GM06990 (cell line): ENCODE measurements at regions not wholly inside any gene's neighbourhood (a gene's known extent, or its start where the extent isn't known, plus 50 kb on each side); places are given as distances from the start of the nearest gene placed in this dataset.

Source experiments
- DNase-seq: peaks from one replicate; pipeline ENCODE4 v3.0.0-alpha.2; 2011; ENCODE audit not compliant: insufficient read length; ENCODE audit errors: extremely low read depth
- H3K27me3 ChIP-seq: replicated peaks from 2 replicates; pipeline ENCODE4 v1.6.0; 2011; ENCODE audit warnings: low read length; ENCODE audit not compliant: control insufficient read depth, insufficient read depth
- H3K36me3 ChIP-seq: 2 replicates; pipeline ENCODE4 v1.5.1; 2011; ENCODE audit warnings: low read length; ENCODE audit not compliant: control insufficient read depth, insufficient read depth
- H3K4me3 ChIP-seq: replicated peaks from 2 replicates; pipeline ENCODE4 v1.5.1; 2011; ENCODE audit warnings: low read depth, mild to moderate bottlenecking, control low read depth, low read length
- CTCF ChIP-seq: IDR thresholded peaks from 2 replicates; pipeline ENCODE4 v1.5.1; 2011; ENCODE audit warnings: low read length, control low read depth, mild to moderate bottlenecking, inconsistent platforms; ENCODE audit not compliant: insufficient read depth, poor library complexity, severe bottlenecking

DNA sequence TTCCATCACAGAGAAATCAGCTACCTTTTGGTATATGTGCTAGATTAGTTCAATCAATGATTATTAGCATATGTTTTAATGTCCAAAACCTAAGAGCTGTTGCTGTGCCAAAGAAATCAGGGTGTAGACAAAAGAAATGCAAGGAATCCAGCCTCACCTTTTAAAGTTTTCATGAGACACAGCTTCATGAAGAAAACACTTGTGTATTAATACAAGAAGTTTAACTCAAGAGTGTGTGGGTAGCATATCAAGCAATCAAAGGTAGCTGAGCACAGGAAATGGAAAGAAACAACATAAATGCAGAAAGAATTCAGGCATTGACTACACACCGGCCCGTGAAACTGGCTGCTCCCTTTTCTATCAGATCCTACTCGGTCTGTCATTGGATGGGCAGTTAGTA lies 76.0 kb upstream of the CAV2 start:
- DNase-seq = no peak
- no peak overlapping the region for H3K4me3 ChIP-seq
- H3K36me3 ChIP-seq = no peaks in the 10 kb centered on the region
- no peaks in the 10 kb centered on the region for H3K27me3 ChIP-seq
- TF ChIP-seq CTCF = no peak

GRCh38 chr7:116425647-116426209 lies 73.8 kb upstream of the CAV2 start:
- TF ChIP-seq CTCF = no peak
- Histone ChIP-seq H3K36me3 (no peaks in the 10 kb centered on the region), H3K4me3 (no peak overlapping the region), H3K27me3 (no peaks in the 10 kb centered on the region)
- DNase-seq = no peak

DNA sequence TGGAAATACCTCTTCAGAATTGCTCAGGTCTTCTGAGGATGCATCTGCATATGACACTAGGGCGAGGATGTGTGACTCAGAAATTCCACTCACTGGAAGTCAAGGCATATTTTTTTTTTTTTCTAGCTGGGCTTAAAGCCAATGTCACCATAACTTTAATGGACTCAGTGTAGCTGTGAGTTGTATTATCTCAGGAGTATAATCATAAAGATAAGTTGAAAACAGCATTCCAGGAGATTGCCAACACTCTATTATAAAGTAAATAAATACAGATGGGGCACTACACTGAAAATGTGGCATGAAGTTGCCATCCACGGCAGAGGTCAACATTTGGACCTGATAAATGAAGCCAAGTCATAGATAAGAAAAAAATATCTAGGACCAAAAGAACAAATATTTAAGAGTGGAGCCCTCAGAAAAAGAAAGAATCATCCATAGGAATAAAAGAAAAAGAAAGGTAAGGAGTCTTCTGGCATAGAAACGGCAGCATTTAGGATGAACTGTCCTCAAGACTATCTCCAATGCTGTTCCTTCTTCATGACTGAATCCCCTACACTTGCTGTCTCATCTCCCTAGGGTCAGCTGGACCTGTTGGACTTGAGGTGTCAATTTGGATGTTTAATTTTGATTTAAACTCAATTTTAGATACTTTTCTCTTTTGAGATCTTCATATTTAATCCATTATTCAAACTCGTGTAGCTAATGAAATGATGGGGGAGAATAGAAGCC lies 72.9 kb upstream of the CAV2 start:
- TF ChIP-seq CTCF = no peak
- H3K27me3 ChIP-seq = no peaks in the 10 kb centered on the region
- no peak for DNase-seq
- no peaks in the 10 kb centered on the region for H3K36me3 ChIP-seq
- no peak overlapping the region for H3K4me3 ChIP-seq

DNA sequence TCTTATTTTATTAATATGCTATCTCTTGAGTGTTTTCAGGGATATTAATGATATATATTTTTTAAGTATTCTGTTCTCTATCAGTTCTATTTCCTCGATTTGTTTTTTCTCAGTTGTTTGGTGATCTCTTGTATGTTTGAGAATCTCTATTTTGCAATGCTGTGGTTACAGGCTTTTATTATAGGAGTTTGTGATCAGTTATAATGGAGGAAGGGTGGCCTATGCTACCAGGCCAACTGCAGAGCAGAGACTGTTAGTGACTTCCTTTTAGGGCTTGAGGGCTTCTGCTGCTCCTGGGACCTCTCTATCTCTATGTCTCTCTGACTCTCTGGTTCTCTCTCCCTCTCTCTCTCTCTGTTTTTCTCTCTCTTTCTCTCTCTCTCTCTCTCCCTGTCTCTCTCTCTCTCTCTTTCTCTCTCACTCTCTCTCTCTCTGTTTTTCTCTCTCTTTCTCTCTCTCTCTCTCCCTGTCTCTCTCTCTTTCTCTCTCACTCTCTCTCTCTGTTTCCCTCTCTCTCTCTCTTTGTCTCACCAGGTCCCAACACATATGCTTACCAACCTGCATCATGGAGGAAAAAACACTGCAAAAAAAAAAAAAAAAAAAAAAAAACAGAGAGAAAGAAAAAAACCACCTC lies 69.4 kb upstream of the CAV2 start:
- no peaks in the 10 kb centered on the region for H3K36me3 ChIP-seq
- no peak overlapping the region for H3K4me3 ChIP-seq
- H3K27me3 ChIP-seq = no peaks in the 10 kb centered on the region; the same call in 1 of the 2 replicates
- no peak for TF ChIP-seq CTCF
- no peak for DNase-seq

GRCh38 chr7:116431787-116432526 lies 67.6 kb upstream of the CAV2 start:
- no peaks in the 10 kb centered on the region for H3K36me3 ChIP-seq
- DNase-seq = no peak
- H3K4me3 ChIP-seq = no peak overlapping the region
- no peak for TF ChIP-seq CTCF
- no peaks in the 10 kb centered on the region; the same call in 1 of the 2 replicates for H3K27me3 ChIP-seq
